Stimulated activated CD8-positive, alpha-beta memory T cell treated with anti-CD3 and anti-CD28 coated beads, Interleukin-15, amount 100 ng/mL, for 4 hours (primary cell): ENCODE measurements at regions not wholly inside any gene's neighbourhood (a gene's known extent, or its start where the extent isn't known, plus 50 kb on each side); places are given as distances from the start of the nearest gene placed in this dataset.

ENCODE experiments used
- DNase-seq, 2 donors: peaks; one replicate each; pipeline ENCODE4 v3.0.0-alpha.2; 2020; ENCODE audit warnings: low read depth in 2 of 2

DNA sequence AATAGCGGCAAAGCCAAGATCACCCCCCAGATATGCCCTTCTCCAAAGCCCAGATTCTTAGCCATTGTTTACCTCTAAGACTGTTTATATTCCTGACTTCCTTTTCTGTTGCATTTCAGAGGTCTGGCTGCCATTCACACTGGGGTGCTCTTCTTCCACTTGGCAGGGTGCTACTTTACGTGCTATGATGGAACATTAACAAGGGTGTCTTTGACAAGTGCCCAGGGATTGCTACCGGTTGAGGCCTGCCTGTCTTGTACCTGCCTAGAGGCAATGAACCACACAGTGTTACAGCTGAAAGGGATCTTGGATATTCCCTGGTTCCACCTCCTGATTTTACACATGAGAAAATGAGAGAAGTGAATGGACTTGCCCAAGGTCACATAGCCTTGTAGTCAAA lies 352.1 kb upstream of the KIF2A start:
- no peak for DNase-seq

DNA sequence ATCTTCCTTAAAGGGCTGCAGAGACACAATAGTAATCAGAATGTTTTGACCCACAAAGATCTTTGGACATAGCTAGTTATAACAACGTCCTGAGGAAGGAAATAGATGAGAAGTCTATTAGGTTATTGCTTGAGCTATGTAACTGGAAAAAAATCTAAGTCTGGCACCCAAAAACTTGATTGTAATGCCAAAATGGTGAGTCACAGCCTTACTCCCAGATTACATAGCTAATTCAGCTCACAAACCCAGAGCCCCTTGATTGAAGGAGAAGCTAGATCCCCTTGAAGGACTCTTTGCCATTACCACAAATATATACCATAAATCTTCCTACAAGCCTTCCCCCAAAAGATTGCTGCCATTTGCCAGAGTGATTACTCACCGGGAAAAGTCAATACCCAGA lies 341.8 kb upstream of the KIF2A start:
- no peak for DNase-seq

DNA sequence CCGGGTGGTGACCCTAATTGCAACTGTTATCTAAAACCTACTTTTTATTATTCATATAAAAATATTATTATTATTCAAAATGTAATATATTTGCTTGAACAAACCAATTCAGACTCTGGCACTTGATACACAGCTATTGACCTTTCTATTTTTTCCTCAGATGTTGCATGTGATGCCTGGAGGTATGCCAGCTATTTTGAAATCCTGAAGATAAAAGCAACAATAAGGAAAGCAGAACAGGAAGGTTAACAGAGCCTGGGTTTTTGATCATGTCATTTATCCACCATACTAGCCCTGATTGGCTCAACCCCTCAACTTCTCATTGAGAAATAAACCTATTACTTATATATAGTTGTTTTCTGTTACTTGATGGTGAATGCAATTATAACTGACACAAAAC lies 340.9 kb upstream of the KIF2A start:
- no peak for DNase-seq

DNA sequence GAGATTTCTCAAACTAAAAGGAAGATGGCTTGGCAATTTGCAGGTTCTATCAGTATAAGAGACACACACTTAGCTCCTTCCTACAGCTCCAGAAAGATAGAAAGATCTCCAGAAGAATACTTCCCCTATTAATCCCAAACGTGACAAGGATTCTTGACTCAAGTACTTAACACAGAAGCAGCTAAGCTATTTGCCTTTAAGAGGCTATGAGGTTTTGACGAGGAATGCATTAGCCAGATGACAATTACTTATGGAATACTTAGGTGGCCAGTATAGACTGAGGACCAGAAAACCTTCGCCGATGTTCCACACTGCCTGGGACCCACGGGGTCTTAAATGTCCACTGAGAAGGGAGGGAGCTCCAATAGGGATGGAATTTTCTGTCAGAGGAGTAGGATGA lies 340.5 kb upstream of the KIF2A start:
- DNase-seq, result no peak

DNA sequence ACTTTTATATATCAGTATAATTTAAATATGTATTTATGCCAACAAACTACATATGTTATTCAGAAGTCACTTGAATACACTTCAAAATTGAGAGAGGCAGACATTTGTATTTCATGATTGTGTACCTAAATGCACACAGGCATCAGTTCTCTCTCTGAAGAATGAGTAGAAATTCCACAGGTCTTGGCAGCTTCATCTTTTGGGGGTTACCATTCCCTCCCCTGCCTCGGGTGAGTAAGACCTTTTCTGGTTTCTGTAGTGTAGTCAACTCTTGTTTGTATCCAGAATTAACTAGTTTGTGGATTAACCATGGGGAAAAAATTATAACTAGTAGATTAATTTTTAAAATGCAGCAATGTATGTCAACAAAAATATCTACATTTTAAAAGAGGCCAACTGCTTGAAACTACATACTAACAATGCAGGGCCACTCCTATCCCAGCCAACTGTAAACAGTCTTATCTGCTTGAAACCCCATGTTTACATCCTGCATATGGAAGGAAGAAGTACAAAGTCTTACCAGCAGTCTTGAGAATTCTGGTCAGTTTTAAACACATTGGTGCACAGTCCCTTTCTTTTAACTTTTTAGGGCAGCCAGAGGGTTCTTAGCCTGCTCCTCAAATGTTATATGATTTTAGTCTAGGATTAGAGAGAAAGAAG lies 339.6 kb upstream of the KIF2A start:
- DNase-seq, result no peak

DNA sequence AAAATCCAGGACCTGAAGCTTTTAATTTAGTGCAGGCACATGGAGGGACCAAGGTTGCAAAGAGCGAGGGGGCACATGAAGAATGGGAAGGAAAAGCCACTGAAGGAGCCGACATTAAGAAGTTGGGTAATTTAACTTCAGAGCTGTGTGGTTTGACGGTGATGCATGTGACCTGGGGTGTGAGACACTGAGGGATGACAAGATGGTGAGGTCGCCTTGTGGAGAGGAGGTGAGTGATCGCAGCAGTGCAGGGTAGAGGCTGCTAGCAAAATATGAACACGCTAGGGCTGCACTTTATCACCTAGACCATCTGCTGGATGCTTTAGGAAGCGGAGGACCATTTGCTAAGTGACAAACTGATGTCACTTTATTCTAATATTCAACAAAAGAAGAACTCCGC lies 339.0 kb upstream of the KIF2A start:
- no peak for DNase-seq

DNA sequence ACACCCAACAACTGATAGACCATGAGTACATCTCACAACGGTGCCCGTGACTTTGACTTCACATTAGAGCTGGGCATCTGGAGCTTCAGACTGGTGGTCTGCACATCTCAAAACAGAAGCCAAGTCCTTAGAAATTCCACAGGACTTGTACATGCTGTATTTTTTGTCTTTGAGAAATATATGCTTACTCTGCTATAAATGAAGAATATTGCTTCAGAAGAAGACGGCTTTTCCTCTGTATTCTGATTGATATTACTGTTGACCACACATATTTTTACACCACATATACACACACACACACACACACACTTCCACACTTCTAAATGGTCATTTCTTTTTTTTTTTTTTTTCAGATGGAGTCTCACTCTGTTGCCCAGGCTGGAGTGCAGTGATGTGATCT lies 338.3 kb upstream of the KIF2A start:
- no peak for DNase-seq

DNA sequence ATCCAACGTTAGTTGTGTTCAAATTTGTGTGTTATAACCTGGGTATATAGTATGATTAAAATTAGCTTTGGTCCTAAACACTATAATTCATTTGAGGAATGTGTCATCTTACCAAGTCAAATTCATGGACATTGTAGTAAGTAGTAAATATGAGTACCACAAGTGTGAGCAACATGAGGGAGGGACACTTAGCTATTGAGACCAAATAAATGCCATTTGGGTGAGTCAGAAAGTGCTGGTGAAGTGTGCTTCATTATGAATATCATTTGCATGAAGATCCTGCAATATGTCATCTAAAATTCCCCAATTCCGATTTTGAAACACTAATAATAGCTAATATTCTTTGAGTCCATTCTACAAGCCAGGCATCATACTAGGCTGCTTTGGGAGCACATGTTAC lies 336.7 kb upstream of the KIF2A start:
- no peak for DNase-seq

DNA sequence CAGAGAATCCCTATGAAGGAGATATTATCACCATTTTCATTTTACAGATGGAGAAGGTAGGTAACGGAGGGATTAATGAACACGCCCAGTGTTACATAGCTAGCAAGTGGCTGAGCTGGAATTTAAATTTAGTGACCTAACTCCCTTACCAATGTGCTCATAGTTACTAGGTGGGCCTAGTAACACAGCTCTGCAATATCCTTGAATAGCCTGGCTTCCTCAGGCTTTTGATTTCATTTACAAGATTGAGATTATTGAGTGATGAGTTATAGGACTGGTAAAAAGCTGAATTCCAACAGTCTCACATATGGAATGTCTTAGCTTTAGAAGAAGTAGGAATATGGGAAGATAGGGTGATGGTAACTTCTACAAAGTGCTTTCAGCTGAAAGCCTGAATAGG lies 336.3 kb upstream of the KIF2A start:
- no peak for DNase-seq

DNA sequence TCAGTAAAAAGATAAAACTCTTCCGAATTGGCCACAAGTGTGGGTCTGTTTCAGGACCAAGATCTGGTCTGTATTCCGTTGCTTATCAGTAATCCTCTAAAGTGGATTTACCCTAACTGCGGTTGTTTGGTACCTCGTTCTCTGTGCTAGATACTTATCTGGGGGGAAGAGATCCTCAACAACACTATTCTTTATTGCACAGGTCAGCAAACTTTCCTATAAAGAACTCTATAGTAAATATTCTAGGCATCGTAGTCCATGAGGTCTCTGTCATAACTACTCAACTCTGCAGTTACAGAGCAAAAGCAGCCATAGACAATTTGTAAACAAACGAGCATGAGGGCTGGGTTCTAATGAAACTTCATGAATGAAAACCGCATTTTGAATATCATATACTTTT lies 335.8 kb upstream of the KIF2A start:
- DNase-seq, result no peak

DNA sequence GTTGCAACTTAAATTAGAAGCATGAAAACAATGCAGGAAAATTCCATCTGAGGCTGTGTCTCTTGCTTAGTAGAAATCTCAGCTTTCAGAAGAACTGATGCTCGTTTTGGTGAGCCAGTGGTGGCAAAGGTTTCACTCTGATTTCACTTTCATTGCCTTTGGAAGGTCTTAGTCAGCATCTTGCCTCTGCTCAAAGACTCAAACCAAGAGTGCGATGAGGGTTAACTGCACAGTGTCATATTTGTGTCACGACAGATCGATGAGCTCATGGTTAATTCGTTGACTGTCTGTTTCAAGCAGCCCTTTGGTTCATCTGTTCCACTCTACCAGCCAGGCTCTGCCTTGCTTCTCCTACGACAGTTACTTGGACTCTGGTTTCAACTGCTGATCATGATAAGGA lies 331.3 kb upstream of the KIF2A start:
- DNase-seq, result no peak

DNA sequence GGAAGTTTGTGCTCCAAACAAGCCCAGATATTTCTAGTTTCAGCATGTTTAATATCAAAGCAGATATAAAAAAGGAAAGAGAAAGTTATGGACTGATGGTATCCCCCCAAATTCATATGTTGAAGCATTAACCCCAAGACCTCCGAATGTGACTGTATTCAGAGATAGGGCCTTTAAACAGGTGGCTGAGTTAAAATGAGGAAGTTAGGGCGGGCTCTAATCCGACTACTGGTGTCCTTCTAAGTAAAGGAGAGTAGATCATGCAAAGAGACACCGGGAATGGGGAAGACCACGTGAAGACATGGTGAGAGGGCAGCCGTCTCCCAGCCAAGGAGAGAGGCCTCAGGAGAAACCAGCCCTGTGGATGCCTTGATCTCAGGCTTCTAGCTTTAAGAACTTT lies 324.1 kb upstream of the KIF2A start:
- DNase-seq, result no peak

DNA sequence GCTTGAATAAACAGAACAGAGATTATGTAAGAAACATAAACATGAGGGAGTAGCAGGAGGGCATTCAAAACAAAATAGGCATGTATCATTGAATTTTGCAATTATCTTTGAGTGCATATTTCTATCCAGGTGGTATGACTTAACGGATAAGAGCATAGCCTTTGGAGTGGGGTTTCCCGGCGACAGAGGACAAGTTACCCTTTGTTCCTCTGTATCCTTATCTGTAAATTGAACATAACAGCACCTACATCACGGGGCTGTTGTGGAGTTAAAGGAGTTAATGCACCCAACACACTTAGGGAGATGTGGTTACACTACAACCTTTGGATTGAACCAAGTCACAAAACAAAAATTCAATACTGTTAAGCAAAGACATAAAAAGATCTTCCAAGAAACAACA lies 314.6 kb upstream of the KIF2A start:
- DNase-seq, result no peak

DNA sequence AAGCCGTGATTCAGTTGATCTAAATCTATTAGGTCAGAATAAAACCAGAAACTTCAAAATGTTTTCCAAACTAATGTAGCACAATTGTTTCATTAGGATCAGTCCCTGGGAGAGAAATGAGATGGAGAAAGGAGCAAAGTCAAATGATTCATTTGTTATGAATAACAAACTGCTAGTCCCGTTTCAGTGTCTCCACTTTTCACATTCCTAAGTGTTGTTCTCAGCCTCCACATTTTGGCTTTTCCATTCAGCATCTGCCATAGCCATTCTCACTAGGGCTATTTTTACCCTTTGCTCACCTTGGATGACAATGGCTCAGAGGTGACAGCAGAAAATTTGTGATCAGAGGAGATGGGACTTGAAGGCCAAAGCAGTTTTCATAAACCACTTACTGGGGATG lies 314.1 kb upstream of the KIF2A start:
- DNase-seq, result no peak

DNA sequence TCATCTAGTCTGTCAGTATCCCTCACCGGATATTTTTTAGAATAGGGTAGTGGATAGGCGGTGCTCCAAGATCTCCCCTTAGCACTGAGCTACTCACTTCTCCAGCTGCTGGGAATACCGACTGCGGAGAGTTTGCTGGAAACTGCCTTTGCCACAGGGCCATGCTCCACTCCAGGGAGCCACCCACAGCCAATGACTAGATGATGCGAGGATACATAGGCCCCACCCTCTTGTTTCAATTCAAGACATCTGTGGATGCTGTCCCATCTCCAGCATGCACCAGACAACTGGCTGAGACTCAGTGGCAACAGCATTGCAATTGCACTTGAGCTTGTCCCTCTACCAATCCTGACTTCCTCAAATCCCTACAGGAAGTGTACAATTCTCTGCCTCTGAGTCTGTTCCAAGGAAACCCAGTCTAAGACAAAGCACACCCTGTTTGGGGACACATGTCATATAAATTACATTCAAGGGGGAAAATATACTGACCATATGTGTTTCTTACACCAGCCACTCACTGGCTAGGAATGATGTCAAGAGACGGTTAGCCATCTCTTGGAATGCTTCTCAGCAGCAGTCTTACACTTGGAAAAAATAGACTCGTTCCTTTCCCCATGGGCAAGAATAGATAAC lies 312.6 kb upstream of the KIF2A start:
- no peak for DNase-seq

DNA sequence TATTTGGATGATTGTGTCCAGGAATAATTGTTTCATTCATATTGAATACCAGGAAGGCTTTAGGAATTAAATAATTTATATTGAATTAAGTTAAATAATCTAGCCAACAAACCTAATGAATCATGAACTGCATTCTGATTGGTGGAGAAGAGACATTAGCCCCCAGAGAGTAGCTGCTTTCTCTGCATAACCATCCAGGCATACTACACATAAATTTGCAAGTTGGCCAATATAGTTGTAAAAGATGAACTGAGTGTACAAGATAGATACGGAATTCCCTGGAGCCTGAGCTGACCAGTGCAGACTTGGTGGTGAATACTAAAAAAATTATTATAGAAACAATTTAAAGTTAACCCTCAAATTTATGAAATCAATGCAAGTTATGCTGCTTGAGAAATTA lies 311.8 kb upstream of the KIF2A start:
- DNase-seq, result no peak

DNA sequence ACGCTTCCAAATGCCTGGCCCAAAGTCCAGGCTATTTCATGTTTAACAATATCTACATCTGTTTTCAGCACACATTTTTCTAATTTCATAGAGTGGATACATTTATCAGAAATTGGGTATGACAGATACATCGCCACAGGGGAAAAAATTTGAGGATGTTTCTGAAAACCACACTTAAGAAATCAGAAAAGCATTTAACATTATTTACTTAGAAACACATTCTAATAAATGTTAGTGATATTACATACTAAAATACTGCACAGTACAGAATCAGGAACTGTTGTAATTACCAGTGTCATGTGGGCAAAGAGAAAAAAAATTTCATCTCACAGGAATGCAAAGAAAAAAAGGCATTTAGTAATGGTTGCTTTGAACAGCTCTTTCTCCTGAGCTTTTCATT lies 310.5 kb upstream of the KIF2A start:
- no peak for DNase-seq

DNA sequence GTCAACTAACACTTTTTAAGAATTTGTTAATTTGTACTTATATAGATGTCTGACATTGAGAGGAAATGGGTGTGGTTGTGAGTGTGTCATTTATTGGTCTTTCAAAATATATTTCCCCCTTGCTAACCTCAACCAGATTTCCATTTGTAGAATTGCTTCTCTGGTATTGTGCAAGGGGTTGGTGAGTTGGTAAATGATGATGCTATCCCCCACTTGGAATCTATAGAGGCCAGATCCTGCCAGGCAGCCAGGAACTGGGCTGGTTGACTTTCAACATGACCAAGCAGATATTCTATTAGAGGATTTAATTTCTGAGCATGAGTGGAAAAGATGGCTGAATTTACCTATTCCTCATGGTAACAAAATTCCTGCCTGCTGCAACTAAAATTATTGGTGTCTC lies 306.6 kb upstream of the KIF2A start:
- no peak for DNase-seq

DNA sequence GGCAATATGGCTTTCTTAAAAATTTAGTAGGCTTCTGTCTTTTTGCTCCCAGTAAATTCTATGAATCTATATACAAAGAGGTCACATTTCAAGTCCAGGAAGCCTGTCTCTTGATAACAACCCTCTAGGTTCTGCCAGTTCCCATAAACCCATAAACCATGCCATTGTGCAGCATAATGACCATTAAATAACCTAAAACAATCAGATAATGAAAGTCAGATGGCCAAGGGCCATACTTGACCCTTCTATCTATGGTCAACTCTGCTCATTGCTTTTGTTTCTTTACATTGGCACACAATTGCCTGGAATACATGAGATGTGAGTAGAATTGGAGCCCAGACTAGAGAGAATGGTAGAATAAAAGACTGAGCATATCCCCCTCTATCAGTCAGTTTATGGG lies 305.4 kb upstream of the KIF2A start:
- DNase-seq, result no peak

DNA sequence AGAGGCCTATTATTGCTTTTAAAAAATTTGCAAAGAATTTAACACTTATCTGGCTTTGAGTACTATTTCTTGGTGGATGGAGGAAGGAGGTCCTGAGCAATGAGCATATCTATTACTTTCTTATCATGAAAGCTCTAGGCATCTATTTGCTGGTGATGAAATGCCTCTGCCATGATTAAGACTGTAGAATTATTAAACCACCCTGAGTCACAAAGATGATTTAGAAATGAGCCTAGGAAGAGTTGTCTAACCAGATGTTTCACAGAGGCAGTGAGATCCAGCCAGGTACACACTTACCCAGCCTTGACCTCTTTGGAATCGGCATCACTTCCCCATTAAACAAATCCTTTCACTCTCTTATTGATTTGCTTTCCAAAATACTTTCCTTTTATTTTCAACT lies 304.4 kb upstream of the KIF2A start:
- DNase-seq, result no peak

DNA sequence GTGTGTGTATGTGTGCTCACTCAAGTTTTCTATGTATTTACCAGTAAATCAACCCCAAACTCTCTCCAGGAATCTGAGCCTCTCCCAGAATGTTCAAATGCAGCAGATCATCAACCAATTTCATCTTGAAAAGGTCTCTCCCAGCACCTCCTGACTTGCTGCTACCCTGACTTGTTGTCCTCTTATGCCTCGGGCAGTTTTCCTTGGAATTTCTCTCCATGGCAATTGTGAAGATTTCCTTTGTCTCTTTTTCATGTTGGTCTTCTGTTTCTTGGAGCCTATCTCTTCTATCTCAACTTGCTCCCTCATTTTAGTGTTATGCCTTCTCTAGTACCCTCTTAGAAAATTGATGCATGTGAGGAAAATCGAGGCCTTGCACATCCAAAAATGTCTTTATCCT lies 303.6 kb upstream of the KIF2A start:
- DNase-seq, result no peak

DNA sequence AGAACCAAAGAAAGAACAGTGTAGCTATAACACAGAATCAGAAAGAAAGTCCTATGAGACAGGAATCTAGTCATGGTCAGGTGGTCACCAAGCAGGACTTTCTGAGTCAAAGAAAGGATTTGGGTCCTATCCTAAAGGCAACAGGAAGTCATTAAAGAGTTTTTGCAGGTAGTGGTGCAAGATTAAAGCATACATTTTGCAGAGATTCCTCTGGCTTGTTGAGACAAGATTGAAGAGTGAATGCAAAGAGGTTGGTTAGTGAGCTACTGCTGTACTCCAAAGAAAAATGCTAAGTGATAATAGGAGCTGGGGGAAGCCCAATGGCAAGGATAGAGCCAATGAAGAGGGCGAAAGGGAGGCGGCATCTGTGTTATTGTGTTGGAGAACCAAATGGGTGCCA lies 300.5 kb upstream of the KIF2A start:
- no peak for DNase-seq

DNA sequence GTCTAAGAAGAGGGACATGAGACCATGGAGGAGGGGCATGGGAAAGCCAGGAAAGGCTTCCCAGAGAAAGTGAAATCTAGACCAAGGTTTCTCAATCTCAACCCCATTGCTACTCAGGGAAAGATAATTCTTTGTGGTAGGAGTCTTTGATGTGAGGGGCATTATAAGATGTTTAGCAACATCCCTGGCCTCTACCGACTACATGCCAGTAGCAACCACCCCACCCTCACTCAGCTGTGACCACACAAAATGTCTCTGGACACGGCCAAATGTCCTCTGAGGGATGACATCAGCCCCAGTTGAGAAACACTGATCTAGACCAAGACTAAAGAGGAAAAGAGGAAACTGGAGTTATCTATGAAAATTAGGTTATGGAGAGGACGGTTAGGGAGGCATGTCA lies 298.5 kb upstream of the KIF2A start:
- DNase-seq, result no peak

DNA sequence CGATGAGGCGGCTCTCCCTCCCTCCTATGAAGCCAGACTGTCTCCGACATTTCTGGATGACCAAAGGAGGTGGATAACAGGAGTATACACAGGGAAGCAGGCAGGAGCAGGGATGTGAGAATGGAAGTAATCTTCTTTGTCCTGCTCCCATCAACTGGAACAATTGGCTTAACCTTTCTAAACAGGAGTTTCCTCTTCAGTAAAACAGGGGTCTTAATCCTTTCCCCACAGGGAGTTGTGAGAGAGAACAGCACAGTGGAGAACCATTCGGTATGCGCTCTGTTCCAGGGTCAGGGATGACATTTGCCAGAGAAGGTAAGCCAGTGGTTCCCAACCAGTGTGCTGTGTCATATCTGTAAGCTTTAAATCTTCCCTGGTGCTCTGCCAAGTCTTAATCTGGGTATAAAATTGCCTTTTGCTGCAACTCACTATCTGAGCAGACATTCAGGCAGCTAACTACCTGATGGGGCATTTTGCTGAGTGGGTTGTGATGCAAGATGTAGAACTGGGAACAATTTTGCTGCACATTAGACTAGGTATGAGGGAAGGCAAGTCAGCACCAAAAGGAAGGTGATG lies 294.8 kb upstream of the KIF2A start:
- DNase-seq, result no peak
